Colonic mucosa (tissue), 4 donors: ENCODE measurements at regions not wholly inside any gene's neighbourhood (a gene's known extent, or its start where the extent isn't known, plus 50 kb on each side); places are given as distances from the start of the nearest gene placed in this dataset.

Source experiments
- DNase-seq: peaks from one replicate; pipeline ENCODE4 v3.0.0-alpha.2; 2020
- H3K27ac ChIP-seq: fragments of 200-600 bp; one replicate; pipeline ENCODE4 v1.8.0; 2021
- H3K27me3 ChIP-seq: fragments of 200-600 bp; one replicate; pipeline ENCODE4 v1.8.0; 2021
- H3K36me3 ChIP-seq: fragments of 200-600 bp; one replicate; pipeline ENCODE4 v1.8.0; 2021
- H3K4me1 ChIP-seq: fragments of 200-600 bp; one replicate; pipeline ENCODE4 v1.8.0; 2021; ENCODE audit warnings: mild to moderate bottlenecking
- H3K4me3 ChIP-seq: fragments of 200-600 bp; one replicate; pipeline ENCODE4 v1.8.0; 2021
- H3K9ac ChIP-seq, 2 donors: one replicate each; pipeline ENCODE4 v1.7.0; 2013; ENCODE audit warnings: control low read depth in 2 of 2, low read depth in 2 of 2, low read length in 2 of 2
- H3K9me3 ChIP-seq: fragments of 200-600 bp; one replicate; pipeline ENCODE4 v1.8.0; 2021
- intact Hi-C: fragments of 100-400 bp; cut with DNase I; formaldehyde crosslinking; loops from one replicate; pipeline ENCODE4 v1.14.1; 2022
- TF ChIP-seq, protein P1 (sequence below): fragments of 200-600 bp; IDR thresholded peaks from one replicate; pipeline ENCODE4 v1.8.0; 2022; ENCODE audit warnings: antibody characterized with exemption, mild to moderate bottlenecking
- donor health status: healthy.
- donor health status: DM: no; HTN: no; CAD: no.
- donor health status: DM: no; HTN: no; CAD: no.

DNA sequence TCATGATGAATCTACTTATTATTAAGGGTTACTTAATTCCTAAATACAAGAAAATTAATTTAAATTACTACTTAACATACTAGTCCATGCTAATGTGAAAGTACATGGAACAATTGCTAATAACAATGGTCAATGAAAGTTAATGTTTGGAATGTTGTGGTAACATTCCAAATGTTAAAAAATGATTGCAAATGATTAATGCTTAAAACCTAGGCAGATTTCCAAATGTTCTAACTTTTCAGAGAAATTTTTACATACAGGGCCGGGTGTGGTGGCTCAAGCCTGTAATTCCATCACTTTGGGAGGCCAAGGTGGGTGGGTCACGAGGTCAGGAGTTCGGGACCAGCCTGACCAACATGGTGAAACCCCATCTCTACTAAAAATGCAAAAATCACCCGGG lies 1851.3 kb upstream of the PCDH7 start:
- no peaks in the 10 kb centered on the region for H3K4me1 ChIP-seq
- no peaks in the 10 kb centered on the region for H3K27me3 ChIP-seq
- no peak for DNase-seq
- no peaks in the 10 kb centered on the region for H3K9me3 ChIP-seq
- H3K9ac ChIP-seq = no peak overlapping the region
- intact Hi-C loops = no loop called here
- TF ChIP-seq, protein P1, sequence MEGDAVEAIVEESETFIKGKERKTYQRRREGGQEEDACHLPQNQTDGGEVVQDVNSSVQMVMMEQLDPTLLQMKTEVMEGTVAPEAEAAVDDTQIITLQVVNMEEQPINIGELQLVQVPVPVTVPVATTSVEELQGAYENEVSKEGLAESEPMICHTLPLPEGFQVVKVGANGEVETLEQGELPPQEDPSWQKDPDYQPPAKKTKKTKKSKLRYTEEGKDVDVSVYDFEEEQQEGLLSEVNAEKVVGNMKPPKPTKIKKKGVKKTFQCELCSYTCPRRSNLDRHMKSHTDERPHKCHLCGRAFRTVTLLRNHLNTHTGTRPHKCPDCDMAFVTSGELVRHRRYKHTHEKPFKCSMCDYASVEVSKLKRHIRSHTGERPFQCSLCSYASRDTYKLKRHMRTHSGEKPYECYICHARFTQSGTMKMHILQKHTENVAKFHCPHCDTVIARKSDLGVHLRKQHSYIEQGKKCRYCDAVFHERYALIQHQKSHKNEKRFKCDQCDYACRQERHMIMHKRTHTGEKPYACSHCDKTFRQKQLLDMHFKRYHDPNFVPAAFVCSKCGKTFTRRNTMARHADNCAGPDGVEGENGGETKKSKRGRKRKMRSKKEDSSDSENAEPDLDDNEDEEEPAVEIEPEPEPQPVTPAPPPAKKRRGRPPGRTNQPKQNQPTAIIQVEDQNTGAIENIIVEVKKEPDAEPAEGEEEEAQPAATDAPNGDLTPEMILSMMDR = no peak
- no peak overlapping the region for H3K4me3 ChIP-seq
- no peaks in the 10 kb centered on the region for H3K36me3 ChIP-seq
- no peak overlapping the region for H3K27ac ChIP-seq

DNA sequence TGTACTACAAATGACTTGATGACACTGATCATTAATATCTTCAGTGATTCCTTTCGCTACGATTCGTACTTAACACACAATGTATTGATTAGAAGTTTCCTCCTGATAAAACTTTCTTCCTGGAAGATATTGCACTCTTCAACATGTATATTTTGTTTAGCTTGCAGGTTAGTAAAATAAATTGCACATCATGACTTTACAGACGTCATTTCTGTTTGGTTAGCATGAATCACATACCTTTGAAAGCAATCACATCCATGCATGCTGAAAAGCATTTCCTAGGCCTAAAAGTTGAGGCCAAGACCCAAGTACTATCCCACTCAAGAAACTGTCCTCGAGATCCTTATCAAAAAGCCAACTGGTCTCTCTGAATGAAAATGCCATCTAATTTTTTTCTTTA lies 1841.0 kb upstream of the PCDH7 start:
- no peak for DNase-seq
- Histone ChIP-seq H3K27ac (no peak overlapping the region), H3K9ac (no peak overlapping the region), H3K36me3 (no peaks in the 10 kb centered on the region), H3K4me3 (no peak overlapping the region), H3K9me3 (peaks cover 2% of the 10 kb centered on the region), H3K4me1 (no peaks in the 10 kb centered on the region), H3K27me3 (no peaks in the 10 kb centered on the region)
- intact Hi-C loops = no loop called here
- TF ChIP-seq, protein P1 = no peak

DNA sequence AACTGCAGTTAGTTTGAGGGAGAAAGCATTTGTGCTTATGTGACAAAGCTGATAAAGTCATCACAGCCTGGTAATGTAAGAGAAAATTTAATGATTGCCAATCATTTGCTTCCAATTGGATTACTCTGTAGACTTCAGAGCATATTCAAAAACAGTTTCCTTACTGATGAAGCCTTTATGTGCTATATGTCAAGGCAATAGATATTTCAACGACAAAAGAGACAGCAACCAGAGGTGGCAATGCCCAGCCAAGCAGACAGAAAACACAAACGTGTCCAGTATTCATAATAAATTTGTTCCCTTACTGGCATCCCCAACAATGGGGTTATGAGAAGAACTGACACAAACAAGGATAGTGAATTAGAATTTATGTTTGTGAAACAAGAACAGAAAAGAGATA lies 1840.3 kb upstream of the PCDH7 start:
- TF ChIP-seq, protein P1 = no peak
- no peak overlapping the region for H3K4me3 ChIP-seq
- H3K36me3 ChIP-seq = no peaks in the 10 kb centered on the region
- no peaks in the 10 kb centered on the region for H3K27me3 ChIP-seq
- no peak overlapping the region for H3K9ac ChIP-seq
- H3K4me1 ChIP-seq = no peaks in the 10 kb centered on the region
- no peak overlapping the region for H3K27ac ChIP-seq
- no peak for DNase-seq
- intact Hi-C loops = no loop called here
- H3K9me3 ChIP-seq = peaks cover 2% of the 10 kb centered on the region

DNA sequence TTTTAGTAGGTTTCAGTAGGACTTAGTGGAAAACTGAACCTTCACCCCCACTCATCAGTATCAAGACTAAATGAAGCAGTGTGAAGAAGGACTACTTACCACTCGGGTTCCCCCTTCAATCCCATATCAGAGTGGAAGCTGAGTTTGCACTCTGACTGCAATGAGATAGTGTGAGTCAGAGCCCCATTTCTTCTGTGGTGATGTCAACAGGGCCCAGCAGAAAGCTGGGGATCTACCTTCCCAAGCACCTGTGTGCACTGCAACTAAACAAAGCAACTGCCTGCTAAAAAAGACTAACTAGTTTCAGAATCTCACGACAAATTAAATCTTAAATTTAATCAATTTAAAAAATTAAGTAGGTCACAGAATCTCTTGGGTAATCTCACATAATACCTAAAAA lies 1837.0 kb upstream of the PCDH7 start:
- Histone ChIP-seq H3K4me3 (no peak overlapping the region), H3K27ac (no peak overlapping the region), H3K4me1 (no peaks in the 10 kb centered on the region), H3K36me3 (no peaks in the 10 kb centered on the region), H3K9me3 (peaks cover 2% of the 10 kb centered on the region), H3K9ac (no peak overlapping the region), H3K27me3 (no peaks in the 10 kb centered on the region)
- TF ChIP-seq, protein P1 = no peak
- DNase-seq = no peak
- intact Hi-C loops = no loop called here

DNA sequence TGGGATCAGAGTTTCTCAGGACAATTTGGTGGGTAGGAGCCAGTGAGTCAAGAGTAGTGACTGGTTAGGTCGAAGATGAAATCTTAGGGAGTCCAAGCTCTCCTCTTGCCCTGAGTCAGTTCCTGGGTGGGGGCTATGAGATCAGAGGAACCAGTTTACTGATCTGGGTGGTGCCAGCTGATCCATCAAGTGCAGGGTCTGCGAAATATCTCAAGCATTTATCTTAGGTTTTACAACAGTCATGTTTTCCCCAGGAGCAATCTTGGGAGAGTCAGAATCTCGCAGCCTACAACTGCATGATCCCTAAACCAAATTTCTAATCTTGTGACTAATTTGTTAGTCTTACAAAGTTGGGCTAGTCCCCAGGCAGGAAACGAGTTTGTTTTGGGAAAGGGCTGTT lies 1833.2 kb upstream of the PCDH7 start:
- no peaks in the 10 kb centered on the region for H3K4me1 ChIP-seq
- DNase-seq = no peak
- TF ChIP-seq, protein P1 = no peak
- intact Hi-C loops = no loop called here
- H3K9ac ChIP-seq = no peak overlapping the region
- no peak overlapping the region for H3K4me3 ChIP-seq
- no peaks in the 10 kb centered on the region for H3K36me3 ChIP-seq
- no peaks in the 10 kb centered on the region for H3K9me3 ChIP-seq
- no peaks in the 10 kb centered on the region for H3K27me3 ChIP-seq
- H3K27ac ChIP-seq = no peak overlapping the region
